Progenitor cell of endocrine pancreas (in vitro differentiated cells): ENCODE measurements at regions not wholly inside any gene's neighbourhood (a gene's known extent, or its start where the extent isn't known, plus 50 kb on each side); places are given as distances from the start of the nearest gene placed in this dataset.

Experiments used
- DNase-seq: peaks from one replicate; pipeline ENCODE4 v3.0.0; 2021; ENCODE audit warnings: low spot score; ENCODE audit not compliant: unreplicated experiment
- H3K27ac Mint-ChIP-seq: 2 replicates; pipeline ENCODE4 v1.8.0; 2021; ENCODE audit warnings: mild to moderate bottlenecking, moderate library complexity, mixed read lengths
- H3K27me3 Mint-ChIP-seq: 2 replicates; pipeline ENCODE4 v1.8.0; 2021; ENCODE audit warnings: mixed read lengths
- H3K36me3 Mint-ChIP-seq: 2 replicates; pipeline ENCODE4 v1.8.0; 2022; ENCODE audit warnings: mixed read lengths; ENCODE audit not compliant: insufficient read depth
- H3K4me1 Mint-ChIP-seq: 2 replicates; pipeline ENCODE4 v1.8.0; 2021; ENCODE audit warnings: low read depth, mixed read lengths
- H3K4me3 Mint-ChIP-seq: 2 replicates; pipeline ENCODE4 v1.8.0; 2021; ENCODE audit warnings: low read depth, mild to moderate bottlenecking, moderate library complexity, mixed read lengths
- H3K9me3 Mint-ChIP-seq: 2 replicates; pipeline ENCODE4 v1.8.0; 2021; ENCODE audit warnings: low read depth, mixed read lengths
- TF ChIP-seq, protein P1 (sequence below): fragments of 200-600 bp; sonication (generic); IDR thresholded peaks from one replicate; pipeline ENCODE4 v1.5.0; 2021; ENCODE audit warnings: antibody characterized with exemption, mild to moderate bottlenecking; ENCODE audit not compliant: unreplicated experiment

DNA sequence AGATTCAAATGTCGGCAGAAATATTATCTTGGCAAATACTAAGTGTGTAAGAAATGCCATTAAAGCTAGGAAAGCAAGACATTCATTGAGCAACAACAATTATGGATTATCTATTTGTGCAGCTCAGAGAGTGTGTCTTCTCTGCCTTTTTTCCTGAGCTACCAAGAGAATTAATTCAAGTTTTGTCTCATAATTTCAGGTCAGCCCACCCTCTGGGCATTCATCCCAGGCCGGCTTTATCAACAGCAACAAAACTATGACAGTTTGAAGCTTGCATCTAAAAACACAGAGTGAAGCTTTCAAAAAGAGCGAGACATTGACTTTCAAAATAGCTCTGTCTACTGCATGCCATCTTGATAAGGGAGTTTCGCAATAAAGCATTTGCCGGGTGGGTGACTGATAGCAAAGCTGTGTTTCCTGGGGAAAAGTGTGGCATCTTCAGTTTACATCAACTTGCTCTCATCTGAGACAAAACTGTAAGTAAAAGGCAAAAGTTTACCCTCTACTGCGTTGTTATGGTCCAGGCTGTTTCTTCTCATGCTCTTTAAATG lies 182.4 kb downstream of the IRX1 start:
- TF ChIP-seq, protein P1, sequence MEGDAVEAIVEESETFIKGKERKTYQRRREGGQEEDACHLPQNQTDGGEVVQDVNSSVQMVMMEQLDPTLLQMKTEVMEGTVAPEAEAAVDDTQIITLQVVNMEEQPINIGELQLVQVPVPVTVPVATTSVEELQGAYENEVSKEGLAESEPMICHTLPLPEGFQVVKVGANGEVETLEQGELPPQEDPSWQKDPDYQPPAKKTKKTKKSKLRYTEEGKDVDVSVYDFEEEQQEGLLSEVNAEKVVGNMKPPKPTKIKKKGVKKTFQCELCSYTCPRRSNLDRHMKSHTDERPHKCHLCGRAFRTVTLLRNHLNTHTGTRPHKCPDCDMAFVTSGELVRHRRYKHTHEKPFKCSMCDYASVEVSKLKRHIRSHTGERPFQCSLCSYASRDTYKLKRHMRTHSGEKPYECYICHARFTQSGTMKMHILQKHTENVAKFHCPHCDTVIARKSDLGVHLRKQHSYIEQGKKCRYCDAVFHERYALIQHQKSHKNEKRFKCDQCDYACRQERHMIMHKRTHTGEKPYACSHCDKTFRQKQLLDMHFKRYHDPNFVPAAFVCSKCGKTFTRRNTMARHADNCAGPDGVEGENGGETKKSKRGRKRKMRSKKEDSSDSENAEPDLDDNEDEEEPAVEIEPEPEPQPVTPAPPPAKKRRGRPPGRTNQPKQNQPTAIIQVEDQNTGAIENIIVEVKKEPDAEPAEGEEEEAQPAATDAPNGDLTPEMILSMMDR = no peak
- H3K4me1 Mint-ChIP-seq = no peaks in the 10 kb centered on the region
- peaks cover 7% of the 10 kb centered on the region for H3K27me3 Mint-ChIP-seq
- no peaks in the 10 kb centered on the region for H3K9me3 Mint-ChIP-seq
- H3K4me3 Mint-ChIP-seq = no peak overlapping the region
- no peak overlapping the region for H3K27ac Mint-ChIP-seq
- H3K36me3 Mint-ChIP-seq = no peaks in the 10 kb centered on the region
- no peak for DNase-seq

DNA sequence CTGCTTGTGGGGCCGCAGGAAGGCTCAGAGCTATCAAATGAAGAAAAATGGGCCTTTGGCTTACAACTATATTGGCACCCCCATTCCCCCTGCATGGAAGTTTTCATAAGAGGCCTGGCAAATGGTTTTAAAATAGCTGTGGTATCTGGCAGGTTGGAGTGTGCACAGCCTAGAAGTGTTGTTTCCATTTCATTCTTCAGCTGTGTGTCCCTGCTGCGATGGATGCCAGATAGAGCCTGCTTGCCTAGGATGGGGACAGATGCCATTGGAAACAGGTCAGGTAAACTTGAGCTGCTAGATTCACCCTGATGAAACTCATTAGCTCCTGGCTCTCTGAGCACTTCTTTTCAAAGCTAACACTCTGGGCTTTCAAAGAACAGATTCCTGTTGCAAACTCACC lies 183.3 kb downstream of the IRX1 start:
- no peak overlapping the region for H3K4me3 Mint-ChIP-seq
- peaks cover 13% of the 10 kb centered on the region for H3K27me3 Mint-ChIP-seq
- no peaks in the 10 kb centered on the region for H3K4me1 Mint-ChIP-seq
- no peak overlapping the region for H3K27ac Mint-ChIP-seq
- TF ChIP-seq, protein P1 = no peak
- H3K9me3 Mint-ChIP-seq = no peaks in the 10 kb centered on the region
- DNase-seq = no peak
- H3K36me3 Mint-ChIP-seq = no peaks in the 10 kb centered on the region

DNA sequence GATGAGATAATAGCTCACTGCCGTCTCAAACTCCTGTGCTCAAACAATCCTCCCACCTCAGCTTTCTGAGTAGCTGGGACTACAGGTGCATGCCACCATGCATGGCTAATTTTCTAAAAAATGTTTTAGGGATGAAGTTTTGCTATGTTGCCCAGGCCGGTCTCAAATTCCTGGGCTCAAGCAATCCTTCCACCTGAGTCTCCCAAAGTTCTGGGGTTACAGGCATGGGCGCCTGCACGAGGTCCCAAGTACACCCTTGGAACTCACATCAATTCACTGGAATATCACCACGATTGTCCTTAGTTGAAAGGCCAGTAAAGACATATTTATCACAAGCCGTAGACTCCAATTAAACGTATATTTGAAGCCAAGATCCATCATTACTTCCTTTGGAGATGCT lies 184.6 kb downstream of the IRX1 start:
- Mint-ChIP-seq H3K9me3 (no peaks in the 10 kb centered on the region), H3K4me3 (no peak overlapping the region), H3K27ac (no peak overlapping the region), H3K4me1 (no peaks in the 10 kb centered on the region), H3K27me3 (peaks cover 14% of the 10 kb centered on the region), H3K36me3 (no peaks in the 10 kb centered on the region)
- TF ChIP-seq, protein P1 = no peak
- DNase-seq = no peak

DNA sequence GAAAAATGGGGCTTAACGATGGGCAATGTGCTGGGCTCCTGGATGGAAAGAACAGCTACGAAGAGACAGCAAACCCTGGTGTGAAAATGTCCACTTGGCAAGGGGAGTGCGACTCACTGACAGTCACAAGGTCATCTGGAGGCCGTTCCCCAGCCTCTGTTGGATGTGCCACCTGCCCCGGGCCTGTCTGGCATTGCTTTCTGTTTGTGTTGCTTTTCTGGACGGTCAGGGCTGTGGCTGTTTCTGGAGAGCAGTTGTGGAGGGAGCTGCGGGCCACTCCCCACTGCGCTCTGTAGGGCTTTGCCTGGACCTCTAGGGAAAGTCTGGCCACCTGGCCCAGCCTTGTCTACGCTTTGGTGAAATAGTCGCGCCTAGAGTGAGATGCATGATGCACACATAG lies 185.3 kb downstream of the IRX1 start:
- Mint-ChIP-seq H3K4me1 (no peaks in the 10 kb centered on the region), H3K36me3 (no peaks in the 10 kb centered on the region), H3K4me3 (no peak overlapping the region), H3K9me3 (no peaks in the 10 kb centered on the region), H3K27me3 (peaks cover 14% of the 10 kb centered on the region), H3K27ac (no peak overlapping the region)
- no peak for DNase-seq
- TF ChIP-seq, protein P1 = no peak

DNA sequence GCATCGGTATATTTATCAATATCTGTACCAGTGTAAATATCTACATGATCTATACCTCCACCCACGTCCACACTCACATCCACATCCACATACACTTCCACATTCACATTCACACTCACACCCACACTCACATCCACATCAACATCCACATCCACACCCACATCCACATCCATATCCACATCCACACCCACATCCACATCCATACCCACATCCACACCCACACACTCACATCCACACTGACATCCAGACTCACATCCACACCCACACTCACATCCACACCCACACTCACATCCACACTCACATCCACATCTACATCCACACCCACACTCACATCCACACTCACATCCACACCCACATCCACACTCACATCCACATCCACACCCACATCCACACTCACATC lies 189.2 kb downstream of the IRX1 start:
- H3K36me3 Mint-ChIP-seq = no peaks in the 10 kb centered on the region
- H3K27me3 Mint-ChIP-seq = peaks cover 16% of the 10 kb centered on the region
- H3K4me3 Mint-ChIP-seq = no peak overlapping the region
- TF ChIP-seq, protein P1 = no peak
- no peak overlapping the region for H3K27ac Mint-ChIP-seq
- H3K4me1 Mint-ChIP-seq = peaks cover 3% of the 10 kb centered on the region
- no peaks in the 10 kb centered on the region for H3K9me3 Mint-ChIP-seq
- no peak for DNase-seq
